PC-3 (cell line): ENCODE measurements at regions not wholly inside any gene's neighbourhood (a gene's known extent, or its start where the extent isn't known, plus 50 kb on each side); places are given as distances from the start of the nearest gene placed in this dataset.
A peak's percentile ranks its signal among the peaks of the same experiment; 100 is the strongest.

Source experiments
- ATAC-seq: fragments of 200-7000 bp; cut with Tn5 transposase; 2 replicates; pipeline ENCODE4 v1.9.1; 2020; ENCODE audit warnings: mild to moderate bottlenecking, moderate library complexity
- BruUV-seq: library from RNA; stranded (reverse); fragments of 400-500 nt; replicated peaks from 2 replicates; lab custom pipeline; 2021; lab: Mats Ljungman, UMichigan
- CTCF ChIA-PET: fragments of 300-600 bp; sonication (Branson Sonifier 250); formaldehyde crosslinking; loops from one replicate; lab custom pipeline; 2022; ENCODE audit warnings: antibody characterized with exemption; lab: Charles Lee
- POLR2A ChIA-PET: fragments of 300-600 bp; sonication (Branson Sonifier 250); formaldehyde crosslinking; loops from one replicate; lab custom pipeline; 2022; ENCODE audit warnings: antibody characterized with exemption; ENCODE audit not compliant: unreplicated experiment; lab: Charles Lee
- DNase-seq: peaks from one replicate; pipeline ENCODE4 v3.0.0-alpha.2; 2015
- H2AFZ ChIP-seq: fragments of 300-600 bp; sonication (generic); 2 replicates; pipeline ENCODE4 v1.6.0; 2016; ENCODE audit warnings: antibody characterized with exemption, low read length
- H3F3A ChIP-seq: fragments of 300-600 bp; sonication (generic); one replicate; pipeline ENCODE4 v1.6.0; 2017; ENCODE audit warnings: antibody characterized with exemption, low read length, control low read depth, mild to moderate bottlenecking; ENCODE audit not compliant: unreplicated experiment
- H3K27ac ChIP-seq: fragments of 300-600 bp; sonication (generic); 2 replicates; pipeline ENCODE4 v1.5.1; 2016; ENCODE audit warnings: mild to moderate bottlenecking, low read length
- H3K27me3 ChIP-seq: fragments of 300-600 bp; sonication (generic); 2 replicates; pipeline ENCODE4 v1.6.1; 2016; ENCODE audit warnings: low read length, mixed read lengths
- H3K36me3 ChIP-seq: fragments of 300-600 bp; sonication (generic); 2 replicates; pipeline ENCODE4 v1.6.1; 2016; ENCODE audit warnings: low read depth, mixed run types, low read length, mixed read lengths
- H3K4me1 ChIP-seq: fragments of 300-600 bp; sonication (generic); 2 replicates; pipeline ENCODE4 v1.5.1; 2016; ENCODE audit warnings: low read length; ENCODE audit not compliant: insufficient read depth
- H3K4me2 ChIP-seq: fragments of 300-600 bp; sonication (generic); 2 replicates; pipeline ENCODE4 v1.6.0; 2016; ENCODE audit warnings: low read length
- H3K4me3 ChIP-seq: fragments of 300-600 bp; sonication (generic); 2 replicates; pipeline ENCODE4 v1.5.1; 2016; ENCODE audit warnings: mild to moderate bottlenecking, low read length, mixed read lengths
- H3K79me2 ChIP-seq: fragments of 300-600 bp; sonication (generic); 2 replicates; pipeline ENCODE4 v1.6.1; 2017; ENCODE audit warnings: low read length, mixed read lengths
- H3K9ac ChIP-seq: fragments of 300-600 bp; sonication (generic); 2 replicates; pipeline ENCODE4 v1.6.0; 2016; ENCODE audit warnings: mild to moderate bottlenecking, low read length
- H3K9me2 ChIP-seq: fragments of 300-600 bp; sonication (generic); replicated peaks from 2 replicates; pipeline ENCODE4 v1.6.1; 2016; ENCODE audit warnings: mixed run types, low read length, mixed read lengths
- H3K9me3 ChIP-seq: fragments of 300-600 bp; sonication (generic); 2 replicates; pipeline ENCODE4 v1.6.1; 2016; ENCODE audit warnings: low read length, mixed read lengths
- H4K20me1 ChIP-seq: fragments of 300-600 bp; sonication (generic); 2 replicates; pipeline ENCODE4 v1.6.1; 2016; ENCODE audit warnings: low read length, mixed read lengths
- EZH2 ChIP-seq: fragments of 300-600 bp; sonication (generic); IDR thresholded peaks from one replicate; pipeline ENCODE4 v1.6.1; 2017; ENCODE audit warnings: antibody characterized with exemption, mild to moderate bottlenecking, low read length; ENCODE audit not compliant: unreplicated experiment
- EZH2phosphoT487 ChIP-seq: fragments of 300-600 bp; sonication (generic); IDR thresholded peaks from 2 replicates; pipeline ENCODE4 v1.6.1; 2018; ENCODE audit warnings: mild to moderate bottlenecking, antibody characterized with exemption, low read length, borderline replicate concordance
- intact Hi-C: fragments of 100-400 bp; cut with micrococcal nuclease; formaldehyde crosslinking; loops from 2 replicates; pipeline ENCODE4 v1.9.0; 2023
- TF ChIP-seq, protein P1 (sequence below): fragments of 300-600 bp; sonication (generic); conservative IDR thresholded peaks from 2 replicates; pipeline ENCODE4 v1.5.1; 2017; ENCODE audit warnings: antibody characterized with exemption, low read depth, mild to moderate bottlenecking, low read length

DNA sequence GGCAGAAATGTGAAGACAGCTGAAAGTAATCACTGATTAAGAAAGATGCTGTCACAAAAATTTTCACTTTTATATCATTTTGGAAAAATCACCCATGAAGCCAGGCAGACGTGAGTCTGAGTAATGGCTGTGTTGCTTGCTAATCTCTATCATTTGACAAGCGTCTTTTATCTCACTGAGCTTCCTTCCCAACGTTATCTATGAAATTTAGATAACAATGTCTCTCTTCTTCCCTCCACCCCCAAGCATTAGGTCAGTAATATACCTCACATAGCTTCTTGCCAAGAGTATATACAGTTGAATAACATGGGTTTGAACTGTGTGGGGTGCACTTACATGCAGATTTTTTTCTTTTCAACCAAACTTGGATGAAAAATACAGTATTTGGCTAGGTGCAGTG is 388.6 kb upstream of the NRXN1 start:
- POLR2A ChIA-PET: no interaction called here
- TF ChIP-seq, protein P1, sequence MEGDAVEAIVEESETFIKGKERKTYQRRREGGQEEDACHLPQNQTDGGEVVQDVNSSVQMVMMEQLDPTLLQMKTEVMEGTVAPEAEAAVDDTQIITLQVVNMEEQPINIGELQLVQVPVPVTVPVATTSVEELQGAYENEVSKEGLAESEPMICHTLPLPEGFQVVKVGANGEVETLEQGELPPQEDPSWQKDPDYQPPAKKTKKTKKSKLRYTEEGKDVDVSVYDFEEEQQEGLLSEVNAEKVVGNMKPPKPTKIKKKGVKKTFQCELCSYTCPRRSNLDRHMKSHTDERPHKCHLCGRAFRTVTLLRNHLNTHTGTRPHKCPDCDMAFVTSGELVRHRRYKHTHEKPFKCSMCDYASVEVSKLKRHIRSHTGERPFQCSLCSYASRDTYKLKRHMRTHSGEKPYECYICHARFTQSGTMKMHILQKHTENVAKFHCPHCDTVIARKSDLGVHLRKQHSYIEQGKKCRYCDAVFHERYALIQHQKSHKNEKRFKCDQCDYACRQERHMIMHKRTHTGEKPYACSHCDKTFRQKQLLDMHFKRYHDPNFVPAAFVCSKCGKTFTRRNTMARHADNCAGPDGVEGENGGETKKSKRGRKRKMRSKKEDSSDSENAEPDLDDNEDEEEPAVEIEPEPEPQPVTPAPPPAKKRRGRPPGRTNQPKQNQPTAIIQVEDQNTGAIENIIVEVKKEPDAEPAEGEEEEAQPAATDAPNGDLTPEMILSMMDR: no peak
- TF ChIP-seq EZH2phosphoT487 (no peak), EZH2 (no peak)
- no peak for ATAC-seq
- DNase-seq: no peak
- Histone ChIP-seq H3K36me3 (no peaks in the 10 kb centered on the region), H3K9me3 (no peaks in the 10 kb centered on the region), H3K4me1 (no peaks in the 10 kb centered on the region), H3K9me2 (no peaks in the 10 kb centered on the region), H3K79me2 (no peaks in the 10 kb centered on the region), H3K27ac (no peak overlapping the region), H4K20me1 (no peaks in the 10 kb centered on the region), H2AFZ (no peak overlapping the region), H3K4me3 (no peak overlapping the region), H3K27me3 (no peaks in the 10 kb centered on the region), H3K9ac (no peak overlapping the region), H3F3A (no peaks in the 10 kb centered on the region), H3K4me2 (no peak overlapping the region)
- intact Hi-C loops: no loop called here
- CTCF ChIA-PET: no interaction called here
- no TSS peak for BruUV-seq

GRCh38 chr2:51413726-51414125 is 381.8 kb upstream of the NRXN1 start:
- DNase-seq: peak; percentile 7
- BruUV-seq: no TSS peak
- H3K4me3 ChIP-seq: no peak overlapping the region
- no peak overlapping the region for H3K27ac ChIP-seq
- no peaks in the 10 kb centered on the region for H3F3A ChIP-seq
- no peaks in the 10 kb centered on the region for H3K79me2 ChIP-seq
- no peaks in the 10 kb centered on the region for H3K27me3 ChIP-seq
- TF ChIP-seq, protein P1: no peak
- TF ChIP-seq EZH2 (no peak), EZH2phosphoT487 (no peak)
- no peaks in the 10 kb centered on the region for H4K20me1 ChIP-seq
- H2AFZ ChIP-seq: no peak overlapping the region
- no peak overlapping the region for H3K9ac ChIP-seq
- H3K36me3 ChIP-seq: no peaks in the 10 kb centered on the region
- H3K9me3 ChIP-seq: no peaks in the 10 kb centered on the region
- no peaks in the 10 kb centered on the region for H3K9me2 ChIP-seq
- no peak overlapping the region for H3K4me2 ChIP-seq
- no peak for ATAC-seq
- H3K4me1 ChIP-seq: no peaks in the 10 kb centered on the region
- intact Hi-C loops: no loop called here
- ChIA-PET POLR2A (no interaction called here), CTCF (no interaction called here)

- Histone ChIP-seq H3F3A (no peaks in the 10 kb centered on the region), H3K36me3 (no peaks in the 10 kb centered on the region), H2AFZ (no peak overlapping the region), H3K4me3 (no peak overlapping the region), H3K9me2 (no peaks in the 10 kb centered on the region), H4K20me1 (no peaks in the 10 kb centered on the region), H3K9ac (no peak overlapping the region), H3K79me2 (no peaks in the 10 kb centered on the region), H3K27ac (no peak overlapping the region), H3K4me1 (no peaks in the 10 kb centered on the region), H3K4me2 (no peak overlapping the region), H3K9me3 (no peaks in the 10 kb centered on the region), H3K27me3 (no peaks in the 10 kb centered on the region)
- intact Hi-C loops: no loop called here
- CTCF ChIA-PET: no interaction called here
- DNase-seq (no peak), ATAC-seq (no peak)
- BruUV-seq: no TSS peak
- TF ChIP-seq, protein P1: no peak
- TF ChIP-seq EZH2 (no peak), EZH2phosphoT487 (no peak)
- POLR2A ChIA-PET: no interaction called here
Observed at GRCh38 chr2:51410331-51410730, 378.4 kb upstream of the NRXN1 start.
